HG02981 (cell line): ENCODE measurements at regions not wholly inside any gene's neighbourhood (a gene's known extent, or its start where the extent isn't known, plus 50 kb on each side); places are given as distances from the start of the nearest gene placed in this dataset.

Experiments used
- ATAC-seq: cut with Tn5 transposase; IDR thresholded peaks from one replicate; pipeline ENCODE4 v1.9.1; 2021; ENCODE audit warnings: mild to moderate bottlenecking, moderate library complexity; ENCODE audit not compliant: unreplicated experiment

GRCh38 chr12:58186401-58186800 lies 245.0 kb downstream of the ATP23 start:
- no peak for ATAC-seq

GRCh38 chr12:58186914-58187313 lies 245.5 kb downstream of the ATP23 start:
- ATAC-seq, result no peak

- no peak for ATAC-seq
These were observed 247.7 kb downstream of the ATP23 start for GRCh38 chr12:58189030-58189429.

GRCh38 chr12:58189893-58190292 lies 248.5 kb downstream of the ATP23 start:
- no peak for ATAC-seq

GRCh38 chr12:58190618-58191017 lies 249.3 kb downstream of the ATP23 start:
- ATAC-seq, result no peak

GRCh38 chr12:58196971-58197370 lies 255.6 kb downstream of the ATP23 start:
- ATAC-seq, result no peak

- ATAC-seq, result no peak
These were observed 261.8 kb downstream of the ATP23 start for GRCh38 chr12:58202933-58203718.

GRCh38 chr12:58204071-58204470 lies 262.7 kb downstream of the ATP23 start:
- no peak for ATAC-seq

GRCh38 chr12:58206876-58207275 lies 265.5 kb downstream of the ATP23 start:
- ATAC-seq, result no peak

- ATAC-seq, result no peak
These were observed 269.8 kb downstream of the ATP23 start for GRCh38 chr12:58211211-58211610.

- ATAC-seq, result no peak
These were observed 275.8 kb downstream of the ATP23 start for GRCh38 chr12:58217130-58217529.

GRCh38 chr12:58224536-58225105 lies 283.3 kb downstream of the ATP23 start:
- no peak for ATAC-seq

GRCh38 chr12:58225203-58225877 lies 284.0 kb downstream of the ATP23 start:
- no peak for ATAC-seq

- ATAC-seq, result no peak
These were observed 292.5 kb downstream of the ATP23 start for GRCh38 chr12:58233886-58234285.

GRCh38 chr12:58238411-58238810 lies 297.0 kb downstream of the ATP23 start:
- ATAC-seq, result no peak

GRCh38 chr12:58241099-58241498 lies 299.7 kb downstream of the ATP23 start:
- ATAC-seq, result no peak

- ATAC-seq, result no peak
These were observed 301.6 kb downstream of the ATP23 start for GRCh38 chr12:58242796-58243630.

GRCh38 chr12:58247633-58248032 lies 306.3 kb downstream of the ATP23 start:
- ATAC-seq, result no peak

GRCh38 chr12:58248599-58248998 lies 307.2 kb downstream of the ATP23 start:
- ATAC-seq, result no peak

- no peak for ATAC-seq
These were observed 308.2 kb downstream of the ATP23 start for GRCh38 chr12:58249610-58250009.

- ATAC-seq, result no peak
These were observed 308.7 kb downstream of the ATP23 start for GRCh38 chr12:58250077-58250476.
